ENCODE measurements at regions not wholly inside any gene's neighbourhood (a gene's known extent, or its start where the extent isn't known, plus 50 kb on each side); places are given as distances from the start of the nearest gene placed in this dataset.

DNA sequence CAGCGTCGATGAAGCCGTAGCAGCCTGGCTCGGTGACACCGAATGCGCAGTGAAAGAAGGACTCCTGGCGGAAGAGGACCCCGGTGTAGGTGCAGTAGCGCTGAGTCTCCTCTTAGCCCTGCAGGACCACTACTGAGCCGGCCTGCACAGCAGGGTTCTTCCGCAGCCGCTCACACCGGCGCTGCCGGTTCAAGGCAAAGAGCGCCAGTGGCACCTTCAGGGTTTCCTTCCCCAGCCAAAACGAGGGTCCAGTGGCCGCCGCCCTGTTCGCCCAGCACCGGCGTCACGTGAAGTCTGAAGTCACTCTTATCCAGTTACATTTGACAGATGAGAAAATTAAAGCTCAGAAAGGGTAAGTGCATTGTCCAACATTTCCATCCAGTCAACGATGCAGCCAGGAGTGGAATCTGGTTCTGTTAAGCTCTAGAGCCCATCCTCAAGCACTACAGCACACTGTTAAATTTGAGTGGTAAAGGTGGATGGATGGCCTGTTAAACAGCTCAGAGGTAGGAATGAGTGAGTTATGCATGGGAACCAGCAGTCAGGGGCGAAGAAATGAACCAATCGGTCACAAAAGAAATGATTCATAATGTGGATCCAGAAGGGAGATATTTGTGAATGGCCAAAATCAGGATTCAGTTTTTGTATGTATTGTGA is 50.2 kb upstream of the SMIM36 start:
- Histone ChIP-seq H3K4me1 (no peaks in the 10 kb centered on the region), H3K27ac (no peak overlapping the region), H3K9me3 (no peaks in the 10 kb centered on the region), H3K27me3 (no peaks in the 10 kb centered on the region), H3K36me3 (no peaks in the 10 kb centered on the region), H3K4me3 (no peak overlapping the region)
- DNase-seq (ENCODE audit: extremely low spot score in 2 of 2), result no peak
- intact Hi-C loops (cut with DNase I), result no loop called here
- TF ChIP-seq, protein P1, sequence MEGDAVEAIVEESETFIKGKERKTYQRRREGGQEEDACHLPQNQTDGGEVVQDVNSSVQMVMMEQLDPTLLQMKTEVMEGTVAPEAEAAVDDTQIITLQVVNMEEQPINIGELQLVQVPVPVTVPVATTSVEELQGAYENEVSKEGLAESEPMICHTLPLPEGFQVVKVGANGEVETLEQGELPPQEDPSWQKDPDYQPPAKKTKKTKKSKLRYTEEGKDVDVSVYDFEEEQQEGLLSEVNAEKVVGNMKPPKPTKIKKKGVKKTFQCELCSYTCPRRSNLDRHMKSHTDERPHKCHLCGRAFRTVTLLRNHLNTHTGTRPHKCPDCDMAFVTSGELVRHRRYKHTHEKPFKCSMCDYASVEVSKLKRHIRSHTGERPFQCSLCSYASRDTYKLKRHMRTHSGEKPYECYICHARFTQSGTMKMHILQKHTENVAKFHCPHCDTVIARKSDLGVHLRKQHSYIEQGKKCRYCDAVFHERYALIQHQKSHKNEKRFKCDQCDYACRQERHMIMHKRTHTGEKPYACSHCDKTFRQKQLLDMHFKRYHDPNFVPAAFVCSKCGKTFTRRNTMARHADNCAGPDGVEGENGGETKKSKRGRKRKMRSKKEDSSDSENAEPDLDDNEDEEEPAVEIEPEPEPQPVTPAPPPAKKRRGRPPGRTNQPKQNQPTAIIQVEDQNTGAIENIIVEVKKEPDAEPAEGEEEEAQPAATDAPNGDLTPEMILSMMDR (IDR thresholded peaks at IDR 0.05), result no peak
- TF ChIP-seq POLR2A (IDR thresholded peaks at IDR 0.05), result no peak
- no peak for TF ChIP-seq POLR2AphosphoS5 (IDR thresholded peaks at IDR 0.05; ENCODE audit: insufficient read depth in 1 of 2, low read depth in 1 of 2)

Data from vagina (tissue), 2 donors.